Activated CD8-positive, alpha-beta memory T cell treated with anti-CD3 and anti-CD28 coated beads, Interleukin-2, amount 50 U/mL, for 1 hour (primary cell): ENCODE measurements at regions not wholly inside any gene's neighbourhood (a gene's known extent, or its start where the extent isn't known, plus 50 kb on each side); places are given as distances from the start of the nearest gene placed in this dataset.
"Not testable (repeated sequence)": the region's sequence is repeated elsewhere in the genome, so short reads cannot be mapped to it uniquely, and the experiment has no call there.

Experiments used
- DNase-seq: peaks from one replicate; pipeline ENCODE4 v3.0.0-alpha.2; 2020; ENCODE audit errors: extremely low read depth

GRCh38 chr7:69087281-69087680 is 511.0 kb upstream of the AUTS2 start:
- not testable (repeated sequence) for DNase-seq

- DNase-seq, result no peak
Measured at GRCh38 chr7:69088185-69088584, 510.1 kb upstream of the AUTS2 start.

- no peak for DNase-seq
Measured at GRCh38 chr7:69090936-69091335, 507.3 kb upstream of the AUTS2 start.

- DNase-seq, result no peak
Measured at GRCh38 chr7:69091521-69091920, 506.8 kb upstream of the AUTS2 start.

GRCh38 chr7:69095127-69095526 is 503.1 kb upstream of the AUTS2 start:
- DNase-seq, result no peak

- no peak for DNase-seq
Measured at GRCh38 chr7:69095649-69096048, 502.6 kb upstream of the AUTS2 start.

GRCh38 chr7:69104023-69104422 is 494.3 kb upstream of the AUTS2 start:
- no peak for DNase-seq

- DNase-seq, result no peak
Measured at GRCh38 chr7:69105092-69105491, 493.2 kb upstream of the AUTS2 start.

GRCh38 chr7:69105981-69106380 is 492.3 kb upstream of the AUTS2 start:
- no peak for DNase-seq

- not testable (repeated sequence) for DNase-seq
Measured at GRCh38 chr7:69106449-69106848, 491.8 kb upstream of the AUTS2 start.

GRCh38 chr7:69106946-69107345 is 491.3 kb upstream of the AUTS2 start:
- not testable (repeated sequence) for DNase-seq

GRCh38 chr7:69108097-69108496 is 490.2 kb upstream of the AUTS2 start:
- DNase-seq, result no peak

GRCh38 chr7:69109246-69109645 is 489.0 kb upstream of the AUTS2 start:
- no peak for DNase-seq

- DNase-seq, result no peak
Measured at GRCh38 chr7:69109879-69110278, 488.4 kb upstream of the AUTS2 start.

- DNase-seq, result no peak
Measured at GRCh38 chr7:69110450-69111050, 487.7 kb upstream of the AUTS2 start.

- DNase-seq, result no peak
Measured at GRCh38 chr7:69114374-69114773, 483.9 kb upstream of the AUTS2 start.

GRCh38 chr7:69115788-69116187 is 482.5 kb upstream of the AUTS2 start:
- DNase-seq, result no peak

- not testable (repeated sequence) for DNase-seq
Measured at GRCh38 chr7:69116196-69116595, 482.1 kb upstream of the AUTS2 start.

GRCh38 chr7:69122953-69123352 is 475.3 kb upstream of the AUTS2 start:
- DNase-seq, result no peak

- DNase-seq, result no peak
Measured at GRCh38 chr7:69126896-69127479, 471.3 kb upstream of the AUTS2 start.

- no peak for DNase-seq
Measured at GRCh38 chr7:69129524-69129923, 468.8 kb upstream of the AUTS2 start.

- no peak for DNase-seq
Measured at GRCh38 chr7:69129951-69130350, 468.3 kb upstream of the AUTS2 start.

GRCh38 chr7:69130396-69130795 is 467.9 kb upstream of the AUTS2 start:
- DNase-seq, result no peak

GRCh38 chr7:69134316-69134715 is 464.0 kb upstream of the AUTS2 start:
- no peak for DNase-seq
